GM18861 (cell line): ENCODE measurements at regions not wholly inside any gene's neighbourhood (a gene's known extent, or its start where the extent isn't known, plus 50 kb on each side); places are given as distances from the start of the nearest gene placed in this dataset.
A peak's percentile ranks its signal among the peaks of the same experiment; 100 is the strongest.
"Not testable (repeated sequence)": the region's sequence is repeated elsewhere in the genome, so short reads cannot be mapped to it uniquely, and the experiment has no call there.

Experiments
- ATAC-seq: cut with Tn5 transposase; IDR thresholded peaks from one replicate; pipeline ENCODE4 v1.9.1; 2021; ENCODE audit not compliant: unreplicated experiment

DNA sequence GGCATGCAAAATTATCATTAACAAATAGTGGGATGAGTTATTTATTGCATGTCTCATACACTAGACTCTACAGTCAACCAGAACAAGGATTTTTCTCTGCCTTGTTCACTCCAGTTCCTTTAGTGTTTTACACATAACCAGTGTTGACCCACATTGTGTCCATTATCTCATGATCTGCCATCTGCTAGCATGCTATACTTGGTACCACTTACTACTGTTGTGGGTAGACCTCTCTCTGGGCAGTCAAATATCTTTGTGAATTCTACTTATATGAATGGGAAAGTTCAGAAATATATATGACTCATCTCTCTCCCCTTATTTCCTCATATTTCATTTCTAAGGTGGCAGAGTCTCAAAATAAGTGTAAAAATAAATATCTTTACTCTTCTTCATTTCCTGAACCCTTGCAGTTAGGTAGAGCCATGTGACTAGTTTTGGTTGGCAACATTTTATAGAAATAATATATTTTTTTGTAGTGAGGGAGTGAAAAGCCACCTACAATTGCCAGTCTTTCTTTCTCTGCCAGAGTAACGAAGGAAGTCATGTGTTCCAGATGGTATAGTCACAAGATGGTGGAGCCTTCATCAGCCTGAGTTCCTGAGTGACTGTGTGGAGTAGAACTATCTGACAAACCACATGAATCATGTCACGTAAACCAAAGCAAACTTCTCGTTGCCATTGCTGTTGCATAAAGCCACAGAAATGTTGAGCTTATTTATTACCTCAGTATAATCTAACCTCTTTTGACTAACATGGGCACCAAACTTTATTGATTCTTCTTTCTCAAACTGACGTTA is 704.0 kb downstream of the RNF144A start:
- ATAC-seq = no peak

DNA sequence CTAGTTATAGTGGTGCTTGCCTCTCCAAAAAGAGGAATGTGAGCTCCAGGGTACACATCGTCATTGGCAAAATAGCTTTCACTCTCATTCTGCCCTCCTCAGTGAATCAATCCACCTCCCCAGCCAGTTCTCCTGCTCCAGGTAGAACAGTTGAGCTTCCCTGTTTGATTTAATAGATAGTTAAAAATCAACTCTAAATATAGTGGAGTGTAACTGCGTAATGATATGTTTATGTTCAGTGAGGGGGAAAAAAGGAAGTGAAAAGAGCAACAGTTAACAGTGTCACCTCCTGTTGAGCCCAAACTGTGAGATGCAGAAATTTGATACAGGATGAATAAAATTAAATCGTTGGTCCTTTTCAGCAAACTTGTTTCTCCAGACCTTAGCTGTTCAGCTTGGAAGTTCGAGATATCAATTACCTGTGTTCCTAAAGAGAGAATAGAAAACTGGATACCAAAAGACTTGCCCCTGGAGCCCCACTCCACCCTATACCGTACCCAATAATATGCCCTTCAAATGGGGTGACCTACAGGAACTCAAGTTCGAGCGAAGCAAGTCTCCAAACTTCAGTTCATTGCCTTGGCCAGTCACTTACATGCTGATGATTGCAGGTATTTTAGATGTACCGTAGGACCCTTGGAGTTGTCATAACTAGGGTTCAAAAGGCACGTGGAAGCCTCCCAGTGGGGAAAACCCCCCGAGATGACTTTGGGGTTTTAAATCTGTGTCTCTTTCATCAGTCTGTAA is 708.4 kb downstream of the RNF144A start:
- ATAC-seq = peak; percentile 56

DNA sequence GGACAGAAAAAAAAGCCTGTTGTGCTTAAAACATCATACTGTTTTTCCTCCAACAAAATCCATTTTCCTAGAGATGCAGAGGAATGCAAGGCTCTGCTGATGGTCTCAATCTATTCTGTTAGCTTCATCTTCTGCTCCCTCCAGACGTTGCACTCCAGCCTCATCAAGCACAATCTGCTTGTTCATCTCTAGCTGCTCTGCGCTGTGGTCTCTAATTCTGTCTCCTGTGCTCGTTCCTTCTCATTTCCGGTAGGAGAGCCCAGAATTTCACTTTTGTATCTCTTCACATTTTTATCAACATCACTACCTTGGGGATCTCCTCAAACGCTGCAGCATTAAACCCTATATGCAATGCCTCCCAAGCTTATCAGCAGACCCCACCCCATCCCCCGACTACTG is 708.9 kb downstream of the RNF144A start:
- ATAC-seq = no peak

DNA sequence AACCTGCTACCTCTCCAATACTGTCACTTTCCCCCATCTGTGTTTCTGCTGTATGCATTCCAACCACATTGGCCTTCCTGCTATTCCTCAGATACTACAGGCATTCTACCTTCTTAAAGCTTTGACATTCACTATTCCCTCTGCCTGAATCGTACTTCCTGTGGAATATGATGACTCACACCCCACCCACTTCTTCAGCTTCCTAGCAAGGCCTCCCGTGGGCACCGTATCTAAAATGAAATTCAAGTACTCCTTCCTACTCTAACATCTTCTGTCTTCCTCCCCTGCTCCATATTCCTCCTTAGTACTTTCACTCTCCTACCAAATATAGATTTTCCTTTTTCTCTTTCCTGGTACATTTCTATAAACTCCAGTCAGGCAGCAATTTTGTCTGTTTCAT is 710.4 kb downstream of the RNF144A start:
- no peak for ATAC-seq

DNA sequence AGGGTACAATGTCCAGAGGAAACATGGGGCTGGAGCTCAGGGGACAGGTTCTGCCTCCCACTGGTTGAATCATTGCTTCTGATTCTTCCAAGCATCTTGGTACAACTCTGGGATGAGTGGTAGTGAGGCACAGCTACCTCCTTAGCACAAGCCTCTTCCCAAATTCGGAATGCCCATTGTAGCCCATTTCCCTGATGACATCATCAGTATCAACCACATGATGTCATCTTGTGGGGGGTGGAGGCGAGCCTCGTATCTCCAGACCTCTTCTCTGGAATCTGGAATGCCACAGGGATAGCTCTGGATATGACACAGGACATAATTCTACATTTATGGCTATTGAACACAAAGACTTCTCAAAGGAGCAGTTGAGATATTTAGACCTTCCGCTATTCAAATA is 715.2 kb downstream of the RNF144A start:
- ATAC-seq = no peak

DNA sequence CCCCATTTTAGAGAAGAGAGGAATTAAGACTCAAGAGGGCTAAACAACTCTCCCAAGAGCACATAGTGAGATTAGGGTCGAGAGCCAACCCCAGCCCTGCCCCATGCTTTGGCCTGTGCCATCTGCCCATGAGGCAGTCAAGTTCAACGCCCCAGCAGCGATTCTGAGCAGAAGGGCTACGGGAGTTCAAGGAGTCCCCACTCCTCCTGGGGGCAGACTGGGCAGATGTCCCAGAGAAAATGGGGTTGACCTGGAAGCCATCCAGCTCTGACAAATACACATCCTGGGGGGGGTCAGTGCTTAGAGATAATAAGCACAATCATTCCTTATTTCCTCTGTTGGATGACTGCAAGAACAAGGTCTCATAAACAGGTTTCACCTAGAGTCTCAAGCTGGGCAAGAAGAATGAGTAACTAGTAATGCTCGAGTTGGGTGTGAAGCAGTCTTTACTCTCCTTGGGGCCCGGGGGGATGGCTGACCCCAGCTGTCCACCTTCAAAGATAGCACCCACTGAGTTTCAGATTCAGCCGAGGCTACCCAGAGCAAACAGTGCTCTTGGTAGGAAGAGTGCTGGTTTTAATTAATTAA is 716.4 kb downstream of the RNF144A start:
- ATAC-seq = no peak

DNA sequence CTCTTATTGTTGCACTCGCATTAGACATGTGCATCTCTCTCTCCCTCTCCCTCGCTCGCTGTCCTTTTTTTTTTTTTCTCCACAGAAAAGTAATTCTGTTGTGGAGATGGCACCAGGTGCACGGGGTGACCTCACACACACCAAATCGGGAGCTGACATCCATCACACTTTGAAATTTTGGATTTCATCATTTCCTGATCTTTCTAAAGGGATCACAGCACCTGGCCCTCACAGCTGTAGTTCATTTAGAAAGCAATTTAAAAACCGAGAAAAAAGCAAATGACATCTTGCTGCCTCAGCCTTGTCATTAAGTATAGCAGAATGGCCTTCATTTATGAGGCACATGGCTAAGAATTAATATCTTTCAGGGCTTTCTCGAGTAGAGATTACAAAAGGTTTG is 717.2 kb downstream of the RNF144A start:
- ATAC-seq = no peak

DNA sequence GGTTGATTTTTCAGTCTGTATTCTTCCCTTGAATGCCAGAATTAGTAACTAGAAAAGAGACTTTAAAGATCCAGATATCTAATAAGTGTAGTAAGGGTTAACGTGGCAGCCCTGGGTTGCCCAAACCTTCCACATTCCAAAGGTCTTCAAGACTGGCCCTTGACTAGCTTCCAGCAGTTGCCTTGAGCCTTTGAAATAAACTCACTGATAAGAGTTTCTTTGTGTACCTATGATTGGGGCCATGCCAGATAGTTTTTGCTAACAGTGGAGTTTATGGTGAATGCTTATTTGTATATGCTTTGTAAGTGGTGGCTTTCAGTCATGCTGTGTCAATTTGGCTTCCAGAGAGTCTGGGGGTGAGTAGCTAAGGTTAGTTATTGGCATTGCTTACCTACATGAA is 722.3 kb downstream of the RNF144A start:
- no peak for ATAC-seq

DNA sequence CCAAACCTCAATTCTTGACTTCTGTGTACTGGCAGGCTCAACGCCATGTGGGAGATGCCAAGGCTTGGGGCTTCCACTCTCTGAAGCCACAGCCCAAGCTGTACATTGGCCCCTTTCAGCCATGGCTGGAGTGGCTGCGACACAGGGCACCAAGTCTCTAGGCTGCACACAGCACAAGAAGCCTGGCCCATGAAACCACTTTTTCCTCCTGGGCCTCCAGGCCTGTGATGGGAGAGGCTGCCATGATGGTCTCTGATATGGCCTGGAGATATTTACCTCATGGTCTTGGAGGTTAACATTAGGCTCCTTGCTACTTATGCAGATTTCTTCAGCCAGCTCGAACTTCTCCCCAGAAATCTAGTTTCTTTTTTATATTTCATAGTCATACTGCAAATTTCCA is 724.1 kb downstream of the RNF144A start:
- not testable (repeated sequence) for ATAC-seq

DNA sequence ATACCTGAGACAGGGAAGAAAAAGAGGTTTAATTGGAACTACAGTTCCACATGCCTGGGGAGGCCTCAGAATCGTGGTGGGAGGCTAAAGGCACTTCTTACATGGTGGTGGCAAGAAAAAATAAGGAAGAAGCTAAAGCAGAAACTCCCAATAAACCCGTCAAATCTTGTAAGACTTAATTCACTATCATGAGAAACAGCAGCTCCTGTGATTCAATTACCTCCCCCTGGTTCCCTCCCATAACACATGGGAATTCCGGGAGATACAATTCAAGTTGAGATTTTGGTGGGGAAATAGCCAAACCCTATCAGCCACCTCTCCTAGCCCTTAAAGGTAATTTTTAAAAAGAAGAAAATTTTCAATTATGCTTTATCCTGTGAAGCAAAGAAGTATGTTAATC is 728.8 kb downstream of the RNF144A start:
- no peak for ATAC-seq

DNA sequence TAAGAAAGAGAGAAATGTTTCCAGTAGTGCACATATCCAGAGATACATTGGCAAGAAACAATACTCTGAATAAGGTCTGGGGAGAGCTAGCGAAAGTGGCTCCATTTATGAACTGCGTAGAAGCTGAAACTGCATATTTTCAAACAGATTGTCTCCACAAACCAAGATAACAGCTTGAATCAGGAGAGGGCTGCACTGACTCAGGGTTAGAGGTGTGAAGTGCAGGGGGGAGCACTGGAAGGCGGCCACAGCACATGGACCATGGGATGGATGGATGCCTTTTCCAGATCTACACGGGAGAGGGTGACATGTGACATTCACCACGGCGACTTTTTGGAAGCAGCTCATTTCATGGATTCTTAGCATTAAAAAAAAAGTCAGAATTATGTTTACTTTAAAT is 729.4 kb downstream of the RNF144A start:
- ATAC-seq = no peak

DNA sequence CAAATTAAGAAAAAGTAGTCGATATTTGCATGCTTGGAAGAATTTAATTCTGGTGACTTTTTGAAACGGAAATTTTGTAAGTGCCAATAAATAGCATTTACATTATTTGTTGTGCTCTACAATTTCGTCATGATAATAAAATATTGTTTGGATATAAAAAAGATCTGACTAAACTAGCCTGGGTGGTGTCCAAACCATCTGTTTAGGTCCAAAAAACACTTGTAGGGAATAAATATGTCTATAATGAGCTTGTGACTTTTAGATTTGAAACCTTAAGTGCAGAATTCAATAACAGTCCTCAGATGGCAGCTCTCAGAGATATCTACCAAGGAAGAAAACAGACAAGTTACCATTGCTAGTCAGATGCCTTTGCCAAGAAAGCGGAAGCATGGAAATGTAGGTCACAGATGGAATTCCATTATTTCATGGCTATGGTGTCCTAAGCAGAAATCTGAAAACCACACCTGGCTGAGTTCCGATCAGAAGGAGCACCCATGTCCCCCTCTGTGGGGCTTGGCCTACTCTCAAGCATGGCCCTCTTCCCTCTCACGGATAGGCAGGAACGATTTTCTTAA is 731.1 kb downstream of the RNF144A start:
- ATAC-seq = no peak

DNA sequence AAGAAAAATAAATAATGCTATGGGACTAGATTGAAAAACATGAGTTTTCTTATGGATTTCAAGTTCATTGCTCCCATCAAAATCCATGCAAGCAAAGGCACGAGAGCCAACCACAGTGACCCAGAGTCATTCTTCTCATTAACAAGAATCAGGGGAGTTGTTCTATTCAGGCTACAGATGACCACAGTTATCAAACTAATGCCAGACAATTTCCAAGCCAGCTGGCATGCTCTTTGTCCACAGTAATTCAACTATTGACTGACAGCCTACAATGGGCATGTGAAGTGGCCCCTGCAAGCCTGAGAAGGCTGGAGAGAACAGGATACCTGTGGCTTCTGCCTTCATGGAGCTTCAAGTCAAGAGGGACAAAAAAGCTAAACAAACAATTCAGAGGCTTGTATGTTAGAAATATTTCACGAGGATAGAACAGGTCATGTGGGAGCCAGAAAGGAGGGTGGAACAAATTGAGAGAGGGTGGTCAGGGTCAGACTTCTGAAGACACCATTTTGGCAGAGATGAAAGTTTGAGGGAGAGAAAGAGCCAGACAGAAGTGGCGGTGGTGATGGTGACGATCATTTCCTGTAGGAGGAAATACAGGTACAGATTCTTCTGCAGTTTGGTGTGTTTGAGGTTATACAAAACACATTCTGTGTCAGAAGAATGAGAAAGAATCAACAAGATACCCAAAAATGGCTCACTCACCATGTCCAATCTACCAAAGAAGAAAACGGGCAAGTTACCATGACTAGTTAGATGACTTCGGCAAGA is 732.4 kb downstream of the RNF144A start:
- no peak for ATAC-seq

DNA sequence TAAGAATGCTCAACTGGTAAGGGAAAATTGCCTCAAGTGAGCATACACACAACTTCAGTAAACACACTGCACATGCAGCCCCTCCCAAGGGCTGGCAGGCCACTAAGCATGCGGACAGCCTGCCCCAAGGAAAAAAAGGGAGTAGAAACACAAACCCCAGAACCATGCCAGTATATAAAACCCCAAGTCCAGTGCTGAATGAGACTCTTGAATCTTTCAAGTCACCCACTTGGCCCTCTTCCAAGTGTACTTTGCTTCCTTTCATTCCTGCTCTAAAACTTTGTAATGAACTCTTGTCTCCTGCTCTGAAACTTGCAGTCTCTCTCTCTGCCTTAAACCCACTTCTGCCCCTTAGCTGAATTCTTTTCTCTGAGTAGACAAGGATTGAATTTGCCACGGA is 736.4 kb downstream of the RNF144A start:
- no peak for ATAC-seq

DNA sequence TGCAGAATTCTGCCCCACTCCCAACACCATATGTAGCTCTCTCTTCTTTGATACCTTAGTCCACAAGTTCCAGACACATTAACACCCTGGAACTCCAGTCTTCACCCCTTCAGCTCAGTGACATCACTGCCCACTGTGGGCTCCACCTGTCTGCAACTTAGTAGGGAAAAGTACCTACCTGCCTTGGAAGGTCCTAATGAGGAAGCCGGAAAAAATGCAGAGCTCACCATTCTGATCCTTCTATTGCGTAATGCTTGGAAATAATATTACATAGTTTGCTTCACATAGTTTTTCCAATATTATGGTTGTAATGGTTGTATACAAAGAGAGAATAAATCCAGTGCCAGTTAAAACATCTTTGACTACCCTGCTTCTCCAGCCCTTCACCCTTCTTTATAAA is 738.4 kb downstream of the RNF144A start:
- no peak for ATAC-seq

DNA sequence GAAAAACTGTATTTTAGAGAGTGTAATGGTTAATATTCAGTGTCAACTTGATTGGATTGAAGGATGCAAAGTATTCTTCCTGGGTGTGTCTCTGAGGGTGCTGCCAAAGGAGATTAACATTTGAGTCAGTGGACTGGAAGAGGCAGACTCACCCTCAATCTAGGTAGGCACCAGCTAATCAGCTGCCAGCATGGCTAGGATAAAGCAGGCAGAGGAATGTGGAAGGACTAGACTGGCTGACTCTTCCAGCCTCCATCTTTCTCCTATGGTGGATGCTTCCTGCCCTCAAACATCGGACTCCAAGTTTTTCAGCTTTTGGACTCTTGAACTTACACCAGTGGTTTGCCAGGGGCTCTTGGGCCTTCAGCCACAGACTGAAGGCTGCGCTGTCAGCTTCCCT is 740.3 kb downstream of the RNF144A start:
- not testable (repeated sequence) for ATAC-seq

DNA sequence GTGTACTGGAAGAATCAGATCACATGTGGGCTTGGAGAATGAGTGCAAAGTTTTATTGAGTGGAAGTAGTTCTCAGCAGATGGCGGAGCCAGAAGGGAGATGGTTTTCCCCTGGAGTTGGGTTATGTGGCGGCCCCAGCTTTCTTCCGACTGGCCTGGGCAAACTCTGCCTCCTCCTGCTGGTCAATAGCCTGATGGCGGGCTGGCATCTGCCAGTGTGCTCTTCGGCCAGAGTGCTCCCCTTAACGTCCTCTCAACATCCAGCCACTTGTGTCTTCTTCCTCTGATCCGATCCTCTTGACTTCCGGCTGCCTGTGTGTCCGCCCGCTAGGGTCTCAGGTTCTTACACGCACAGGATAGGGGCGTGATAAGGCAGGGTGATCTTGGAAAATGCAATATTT is 741.3 kb downstream of the RNF144A start:
- no peak for ATAC-seq

DNA sequence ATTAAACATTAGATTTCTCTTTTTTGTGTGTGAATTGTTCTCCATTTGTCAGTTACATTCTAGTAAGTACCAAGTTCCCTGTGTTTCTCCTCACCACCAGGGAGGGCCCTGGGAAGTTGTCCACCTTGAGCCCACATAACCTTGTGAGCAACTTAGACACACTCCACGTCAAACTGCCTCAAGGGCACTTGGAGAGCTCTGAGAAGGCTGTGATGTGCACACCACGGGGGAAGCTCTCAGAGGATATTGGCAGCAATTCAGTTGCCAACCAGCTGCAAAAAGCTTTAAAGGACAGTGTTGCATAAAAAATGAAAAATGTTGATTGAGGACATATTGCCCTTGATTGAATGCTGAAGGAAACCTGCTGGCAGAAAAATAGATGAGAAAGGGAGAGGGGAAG is 743.6 kb downstream of the RNF144A start:
- ATAC-seq = no peak

DNA sequence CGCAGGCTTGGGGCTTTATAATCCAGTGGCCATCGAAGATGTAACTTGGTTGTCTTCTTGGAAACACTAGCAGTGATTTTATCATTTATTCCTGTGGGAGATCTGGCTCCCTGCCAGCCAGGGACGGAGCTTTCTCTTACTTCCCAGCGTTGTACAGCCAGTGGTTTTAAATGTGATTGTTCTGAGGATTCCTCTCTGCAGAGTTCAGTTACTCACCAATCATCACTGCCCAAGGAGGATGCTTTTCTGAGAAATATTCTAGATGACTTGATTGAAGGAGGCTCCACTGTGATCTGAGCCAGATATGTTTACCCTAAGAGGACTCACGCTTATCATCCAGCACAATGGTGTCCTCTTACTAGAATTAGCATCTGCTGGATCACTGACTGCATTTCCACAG is 744.3 kb downstream of the RNF144A start:
- ATAC-seq = no peak

DNA sequence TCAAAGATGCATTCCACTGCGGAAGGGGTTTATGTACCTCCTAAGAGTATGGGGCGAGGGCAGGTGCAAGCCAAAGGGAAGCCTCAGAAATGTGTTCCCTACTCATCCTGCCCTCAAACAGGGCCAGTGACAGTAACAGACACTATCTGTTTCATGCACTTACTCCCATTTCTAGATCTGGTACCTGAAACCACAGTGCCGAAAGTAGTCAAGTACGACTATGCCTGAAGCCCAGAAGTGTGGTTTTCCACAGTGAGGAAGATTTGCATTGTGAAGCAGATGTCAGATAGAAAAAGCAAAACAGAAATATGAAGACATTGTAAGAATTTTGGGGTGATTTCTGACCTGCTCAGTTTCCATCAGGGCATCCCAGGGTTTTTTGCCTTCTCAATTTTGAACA is 748.7 kb downstream of the RNF144A start:
- ATAC-seq = no peak

DNA sequence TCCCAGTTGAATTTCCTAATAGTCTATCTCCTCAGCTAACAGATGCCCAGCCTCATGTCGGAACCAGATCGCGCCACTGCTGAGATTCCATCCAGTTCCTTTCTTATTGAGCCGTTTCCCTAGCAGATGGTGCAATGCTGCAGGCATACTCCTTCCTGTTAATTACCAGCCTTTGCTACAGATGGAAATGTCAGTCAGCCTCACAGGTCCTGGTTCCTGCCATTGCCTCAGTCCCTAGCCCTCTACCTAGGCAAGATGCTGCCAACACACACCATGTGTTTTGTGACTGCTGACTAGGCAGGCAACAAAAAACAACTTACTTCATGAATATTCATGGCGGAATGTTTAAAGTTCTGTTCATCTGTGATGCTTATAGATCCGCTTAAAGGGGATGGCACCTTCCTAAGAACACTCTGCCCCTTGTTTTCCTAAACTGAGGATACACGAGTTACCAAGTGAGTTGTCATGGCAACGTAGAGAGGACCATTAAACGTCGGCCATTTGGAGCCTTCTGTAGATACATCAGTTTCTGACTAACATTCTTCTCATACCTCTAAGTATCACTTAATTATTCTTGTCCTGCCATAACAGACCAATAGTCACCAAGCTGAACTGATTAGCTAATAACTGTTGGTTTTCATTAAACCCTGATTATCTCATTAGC is 749.5 kb downstream of the RNF144A start:
- no peak for ATAC-seq
